ENCODE measurements at regions not wholly inside any gene's neighbourhood (a gene's known extent, or its start where the extent isn't known, plus 50 kb on each side); places are given as distances from the start of the nearest gene placed in this dataset.

GRCh38 chr17:15009087-15009486, 256.0 kb downstream of the PMP22 start:
- no peaks in the 10 kb centered on the region for H3K27me3 ChIP-seq
- H2AFZ ChIP-seq = no peak overlapping the region
- H3K9me3 ChIP-seq (ENCODE audit: low read depth) = no peaks in the 10 kb centered on the region
- TF ChIP-seq EZH2phosphoT487 (IDR thresholded peaks at IDR 0.05; ENCODE audit: low read depth, severe bottlenecking, unreplicated experiment) = no peak
- TF ChIP-seq EZH2 (IDR thresholded peaks at IDR 0.05; ENCODE audit: borderline replicate concordance) = no peak
- TF ChIP-seq CTCF (IDR thresholded peaks at IDR 0.05; ENCODE audit: poor library complexity) = no peak
- H3K4me3 ChIP-seq = no peak overlapping the region
- no peak for DNase-seq (ENCODE audit: low spot score)
- no peaks in the 10 kb centered on the region for H3K79me2 ChIP-seq
- 57% methylated on average over 6 of the region's 6 CpGs for WGBS (ENCODE audit: low lambda C conversion rate, missing lambda C conversion rate)
- H3K9me2 ChIP-seq (replicated peaks; ENCODE audit: insufficient read depth) = no peaks in the 10 kb centered on the region
- H3K4me2 ChIP-seq = no peak overlapping the region
- no peaks in the 10 kb centered on the region for H3K36me3 ChIP-seq (replicated peaks; ENCODE audit: insufficient read depth, low read depth)
- H4K20me1 ChIP-seq (ENCODE audit: insufficient read depth, poor library complexity, severe bottlenecking) = no peaks in the 10 kb centered on the region
- no peaks in the 10 kb centered on the region for H3K4me1 ChIP-seq (ENCODE audit: insufficient read depth)
- H3K27ac ChIP-seq = no peak overlapping the region

- Histone ChIP-seq H3K4me2 (no peak overlapping the region), H3K79me2 (no peaks in the 10 kb centered on the region), H2AFZ (no peak overlapping the region), H3K27me3 (no peaks in the 10 kb centered on the region), H3K4me3 (no peak overlapping the region), H3K27ac (no peak overlapping the region), H3K9me2 (replicated peaks; ENCODE audit: insufficient read depth) (no peaks in the 10 kb centered on the region), H3K36me3 (replicated peaks; ENCODE audit: insufficient read depth, low read depth) (no peaks in the 10 kb centered on the region), H3K4me1 (ENCODE audit: insufficient read depth) (no peaks in the 10 kb centered on the region), H4K20me1 (ENCODE audit: insufficient read depth, poor library complexity, severe bottlenecking) (no peaks in the 10 kb centered on the region), H3K9me3 (ENCODE audit: low read depth) (no peaks in the 10 kb centered on the region)
- no peak for DNase-seq (ENCODE audit: low spot score)
- 73% methylated on average over 7 of the region's 7 CpGs for WGBS (ENCODE audit: low lambda C conversion rate, missing lambda C conversion rate)
- no peak for TF ChIP-seq EZH2 (IDR thresholded peaks at IDR 0.05; ENCODE audit: borderline replicate concordance)
- TF ChIP-seq CTCF (IDR thresholded peaks at IDR 0.05; ENCODE audit: poor library complexity) = no peak
- no peak for TF ChIP-seq EZH2phosphoT487 (IDR thresholded peaks at IDR 0.05; ENCODE audit: low read depth, severe bottlenecking, unreplicated experiment)
Observed at GRCh38 chr17:15007147-15007553, 258.0 kb downstream of the PMP22 start.

- Histone ChIP-seq H3K79me2 (no peaks in the 10 kb centered on the region), H3K27ac (no peak overlapping the region), H3K4me2 (no peak overlapping the region), H3K27me3 (no peaks in the 10 kb centered on the region), H3K36me3 (replicated peaks; ENCODE audit: insufficient read depth, low read depth) (no peaks in the 10 kb centered on the region), H3K4me3 (no peak overlapping the region), H3K4me1 (ENCODE audit: insufficient read depth) (no peaks in the 10 kb centered on the region), H3K9me3 (ENCODE audit: low read depth) (no peaks in the 10 kb centered on the region), H3K9me2 (replicated peaks; ENCODE audit: insufficient read depth) (no peaks in the 10 kb centered on the region), H4K20me1 (ENCODE audit: insufficient read depth, poor library complexity, severe bottlenecking) (no peaks in the 10 kb centered on the region), H2AFZ (no peak overlapping the region)
- 94% methylated on average over 11 of the region's 11 CpGs for WGBS (ENCODE audit: low lambda C conversion rate, missing lambda C conversion rate)
- no peak for TF ChIP-seq CTCF (IDR thresholded peaks at IDR 0.05; ENCODE audit: poor library complexity)
- no peak for TF ChIP-seq EZH2 (IDR thresholded peaks at IDR 0.05; ENCODE audit: borderline replicate concordance)
- TF ChIP-seq EZH2phosphoT487 (IDR thresholded peaks at IDR 0.05; ENCODE audit: low read depth, severe bottlenecking, unreplicated experiment) = no peak
- DNase-seq (ENCODE audit: low spot score) = no peak
Observed at GRCh38 chr17:15006421-15007128, 258.6 kb downstream of the PMP22 start.

Data from hepatocyte (in vitro differentiated cells).